ENCODE measurements at regions not wholly inside any gene's neighbourhood (a gene's known extent, or its start where the extent isn't known, plus 50 kb on each side); places are given as distances from the start of the nearest gene placed in this dataset.

GRCh38 chrX:109858602-109859341 lies 125.7 kb upstream of the ACSL4 start:
- Histone ChIP-seq H3K36me3 (ENCODE audit: insufficient read depth, low read length) (no peaks in the 10 kb centered on the region), H3K27ac (ENCODE audit: low read depth, low read length) (no peak overlapping the region)

GRCh38 chrX:109859651-109860050 lies 126.6 kb upstream of the ACSL4 start:
- Histone ChIP-seq H4K20me1 (ENCODE audit: insufficient read depth, low read length) (no peaks in the 10 kb centered on the region), H3K9ac (ENCODE audit: low read length) (no peak overlapping the region), H3K4me2 (ENCODE audit: low read length) (no peak overlapping the region), H3K4me3 (ENCODE audit: insufficient read depth, low read depth, low read length) (no peak overlapping the region), H3K36me3 (ENCODE audit: insufficient read depth, low read length) (no peaks in the 10 kb centered on the region), H3K9me3 (ENCODE audit: insufficient read depth, low read depth, low read length) (no peaks in the 10 kb centered on the region), H3K4me1 (ENCODE audit: insufficient read depth, low read length) (peaks cover 9% of the 10 kb centered on the region), H3K27ac (ENCODE audit: low read depth, low read length) (no peak overlapping the region), H3K27me3 (ENCODE audit: insufficient read depth, low read length) (no peaks in the 10 kb centered on the region), H2AFZ (ENCODE audit: low read depth, low read length) (no peak overlapping the region), H3K79me2 (ENCODE audit: insufficient read depth, low read length) (no peaks in the 10 kb centered on the region)
- H3K4me1 Mint-ChIP-seq (ENCODE audit: low read depth, unreplicated experiment): no peaks in the 10 kb centered on the region
- no peaks in the 10 kb centered on the region for H3K27me3 Mint-ChIP-seq (ENCODE audit: low read depth, unreplicated experiment)
- H3K36me3 Mint-ChIP-seq (ENCODE audit: low read depth, unreplicated experiment): no peaks in the 10 kb centered on the region
- FAIRE-seq (peak; percentile 47), DNase-seq (ENCODE audit: low read depth) (no peak)
- no peak for TF ChIP-seq EZH2 (IDR thresholded peaks at IDR 0.05; ENCODE audit: insufficient read depth, low read length)
- TF ChIP-seq CTCF (IDR thresholded peaks at IDR 0.05; ENCODE audit: insufficient read depth, low read depth, low read length): no peak
- H3K4me3 Mint-ChIP-seq (ENCODE audit: unreplicated experiment): no peak overlapping the region
- no peak overlapping the region for H3K27ac Mint-ChIP-seq (ENCODE audit: unreplicated experiment)
- no peaks in the 10 kb centered on the region for H3K9me3 Mint-ChIP-seq (ENCODE audit: unreplicated experiment)

More at GRCh38 chrX:109858602-109859341, 125.7 kb upstream of the ACSL4 start:
- Mint-ChIP-seq H3K27me3 (ENCODE audit: low read depth, unreplicated experiment) (no peaks in the 10 kb centered on the region), H3K9me3 (ENCODE audit: unreplicated experiment) (peaks cover 2% of the 10 kb centered on the region), H3K4me1 (ENCODE audit: low read depth, unreplicated experiment) (no peaks in the 10 kb centered on the region), H3K4me3 (ENCODE audit: unreplicated experiment) (no peak overlapping the region), H3K36me3 (ENCODE audit: low read depth, unreplicated experiment) (no peaks in the 10 kb centered on the region), H3K27ac (ENCODE audit: unreplicated experiment) (no peak overlapping the region)
- Histone ChIP-seq H3K4me3 (ENCODE audit: insufficient read depth, low read depth, low read length) (no peak overlapping the region), H3K9me3 (ENCODE audit: insufficient read depth, low read depth, low read length) (no peaks in the 10 kb centered on the region), H3K9ac (ENCODE audit: low read length) (no peak overlapping the region), H3K79me2 (ENCODE audit: insufficient read depth, low read length) (no peaks in the 10 kb centered on the region), H3K4me2 (ENCODE audit: low read length) (no peak overlapping the region), H4K20me1 (ENCODE audit: insufficient read depth, low read length) (no peaks in the 10 kb centered on the region), H3K4me1 (ENCODE audit: insufficient read depth, low read length) (peaks cover 9% of the 10 kb centered on the region), H2AFZ (ENCODE audit: low read depth, low read length) (no peak overlapping the region), H3K27me3 (ENCODE audit: insufficient read depth, low read length) (no peaks in the 10 kb centered on the region)
- DNase-seq (ENCODE audit: low read depth) (no peak), FAIRE-seq (peak; percentile 37)
- TF ChIP-seq EZH2 (IDR thresholded peaks at IDR 0.05; ENCODE audit: insufficient read depth, low read length): no peak

- H3K36me3 Mint-ChIP-seq (ENCODE audit: low read depth, unreplicated experiment): no peaks in the 10 kb centered on the region
- H3K4me1 ChIP-seq (ENCODE audit: insufficient read depth, low read length): peaks cover 4% of the 10 kb centered on the region
These were observed 129.4 kb upstream of the ACSL4 start for GRCh38 chrX:109862433-109862832.

More at GRCh38 chrX:109862433-109862832, 129.4 kb upstream of the ACSL4 start:
- TF ChIP-seq EZH2 (IDR thresholded peaks at IDR 0.05; ENCODE audit: insufficient read depth, low read length) (no peak), CTCF (IDR thresholded peaks at IDR 0.05; ENCODE audit: insufficient read depth, low read depth, low read length) (no peak)
- DNase-seq (ENCODE audit: low read depth) (peak; percentile 18), FAIRE-seq (no peak)
- H3K4me3 ChIP-seq (ENCODE audit: insufficient read depth, low read depth, low read length): no peak overlapping the region
- no peak overlapping the region for H2AFZ ChIP-seq (ENCODE audit: low read depth, low read length)
- H3K9me3 ChIP-seq (ENCODE audit: insufficient read depth, low read depth, low read length): no peaks in the 10 kb centered on the region
- no peak overlapping the region for H3K4me2 ChIP-seq (ENCODE audit: low read length)
- H3K9me3 Mint-ChIP-seq (ENCODE audit: unreplicated experiment): no peaks in the 10 kb centered on the region
- H3K27ac Mint-ChIP-seq (ENCODE audit: unreplicated experiment): no peak overlapping the region
- H3K4me3 Mint-ChIP-seq (ENCODE audit: unreplicated experiment): no peak overlapping the region
- no peaks in the 10 kb centered on the region for H3K27me3 Mint-ChIP-seq (ENCODE audit: low read depth, unreplicated experiment)
- H3K27ac ChIP-seq (ENCODE audit: low read depth, low read length): no peak overlapping the region
- H3K36me3 ChIP-seq (ENCODE audit: insufficient read depth, low read length): no peaks in the 10 kb centered on the region
- no peaks in the 10 kb centered on the region for H3K79me2 ChIP-seq (ENCODE audit: insufficient read depth, low read length)
- H3K4me1 Mint-ChIP-seq (ENCODE audit: low read depth, unreplicated experiment): no peaks in the 10 kb centered on the region
- no peaks in the 10 kb centered on the region for H3K27me3 ChIP-seq (ENCODE audit: insufficient read depth, low read length)
- H3K9ac ChIP-seq (ENCODE audit: low read length): no peak overlapping the region
- no peaks in the 10 kb centered on the region for H4K20me1 ChIP-seq (ENCODE audit: insufficient read depth, low read length)
